Astrocyte of the hippocampus (primary cell): ENCODE measurements at regions not wholly inside any gene's neighbourhood (a gene's known extent, or its start where the extent isn't known, plus 50 kb on each side); places are given as distances from the start of the nearest gene placed in this dataset.
"Not testable (repeated sequence)": the region's sequence is repeated elsewhere in the genome, so short reads cannot be mapped to it uniquely, and the experiment has no call there.

Experiments used
- DNase-seq: peaks from one replicate; pipeline ENCODE4 v3.0.0; 2011; ENCODE audit warnings: low read depth, low spot score

GRCh38 chr2:57156231-57156924 lies 890.2 kb upstream of the VRK2 start:
- DNase-seq: no peak

GRCh38 chr2:57160976-57161375 lies 885.6 kb upstream of the VRK2 start:
- DNase-seq: no peak

- no peak for DNase-seq
Measured at GRCh38 chr2:57177176-57177575, 869.4 kb upstream of the VRK2 start.

GRCh38 chr2:57180042-57180567 lies 866.5 kb upstream of the VRK2 start:
- peak; percentile 2 for DNase-seq

GRCh38 chr2:57180678-57181077 lies 865.9 kb upstream of the VRK2 start:
- DNase-seq: no peak

GRCh38 chr2:57181315-57182038 lies 865.1 kb upstream of the VRK2 start:
- DNase-seq: no peak

- DNase-seq: no peak
Measured at GRCh38 chr2:57182916-57183315, 863.7 kb upstream of the VRK2 start.

- no peak for DNase-seq
Measured at GRCh38 chr2:57185568-57185967, 861.0 kb upstream of the VRK2 start.

- DNase-seq: no peak
Measured at GRCh38 chr2:57190007-57190406, 856.6 kb upstream of the VRK2 start.

GRCh38 chr2:57199663-57200062 lies 846.9 kb upstream of the VRK2 start:
- DNase-seq: no peak

GRCh38 chr2:57204364-57204763 lies 842.2 kb upstream of the VRK2 start:
- DNase-seq: no peak

GRCh38 chr2:57205241-57205640 lies 841.4 kb upstream of the VRK2 start:
- no peak for DNase-seq

GRCh38 chr2:57207191-57207590 lies 839.4 kb upstream of the VRK2 start:
- DNase-seq: no peak

GRCh38 chr2:57209799-57210198 lies 836.8 kb upstream of the VRK2 start:
- DNase-seq: no peak

- DNase-seq: no peak
Measured at GRCh38 chr2:57210855-57211254, 835.8 kb upstream of the VRK2 start.

GRCh38 chr2:57217013-57217412 lies 829.6 kb upstream of the VRK2 start:
- DNase-seq: no peak

GRCh38 chr2:57218206-57218605 lies 828.4 kb upstream of the VRK2 start:
- no peak for DNase-seq

- not testable (repeated sequence) for DNase-seq
Measured at GRCh38 chr2:57229706-57230105, 816.9 kb upstream of the VRK2 start.

- DNase-seq: not testable (repeated sequence)
Measured at GRCh38 chr2:57232341-57232740, 814.3 kb upstream of the VRK2 start.

- DNase-seq: not testable (repeated sequence)
Measured at GRCh38 chr2:57251495-57251894, 795.1 kb upstream of the VRK2 start.

GRCh38 chr2:57276408-57276807 lies 770.2 kb upstream of the VRK2 start:
- DNase-seq: not testable (repeated sequence)

- no peak for DNase-seq
Measured at GRCh38 chr2:57278451-57278850, 768.2 kb upstream of the VRK2 start.

- no peak for DNase-seq
Measured at GRCh38 chr2:57291209-57291608, 755.4 kb upstream of the VRK2 start.
